Mesothelial cell of epicardium (in vitro differentiated cells): ENCODE measurements at regions not wholly inside any gene's neighbourhood (a gene's known extent, or its start where the extent isn't known, plus 50 kb on each side); places are given as distances from the start of the nearest gene placed in this dataset.

ENCODE experiments used
- DNase-seq, 2 experiments: peaks; one replicate each; pipeline ENCODE4 v3.0.0; 2021; ENCODE audit warnings: low spot score in 2 of 2; ENCODE audit not compliant: unreplicated experiment in 2 of 2
- H3K27ac Mint-ChIP-seq: 2 replicates; pipeline ENCODE4 v1.8.0; 2021; ENCODE audit warnings: mixed read lengths
- H3K27me3 Mint-ChIP-seq: 2 replicates; pipeline ENCODE4 v1.8.0; 2021; ENCODE audit warnings: low read depth, mixed read lengths
- H3K36me3 Mint-ChIP-seq: 2 replicates; pipeline ENCODE4 v1.8.0; 2021; ENCODE audit warnings: mixed read lengths
- H3K4me1 Mint-ChIP-seq: 2 replicates; pipeline ENCODE4 v1.8.0; 2021; ENCODE audit warnings: mixed read lengths
- H3K4me3 Mint-ChIP-seq: 2 replicates; pipeline ENCODE4 v1.8.0; 2021; ENCODE audit warnings: mild to moderate bottlenecking, moderate library complexity, mixed read lengths
- H3K9me3 Mint-ChIP-seq: 2 replicates; pipeline ENCODE4 v1.8.0; 2021; ENCODE audit warnings: mixed read lengths
- TF ChIP-seq, protein P1 (sequence below): fragments of 200-600 bp; sonication (generic); IDR thresholded peaks from one replicate; pipeline ENCODE4 v1.5.0; 2021; ENCODE audit warnings: antibody characterized with exemption; ENCODE audit not compliant: unreplicated experiment

DNA sequence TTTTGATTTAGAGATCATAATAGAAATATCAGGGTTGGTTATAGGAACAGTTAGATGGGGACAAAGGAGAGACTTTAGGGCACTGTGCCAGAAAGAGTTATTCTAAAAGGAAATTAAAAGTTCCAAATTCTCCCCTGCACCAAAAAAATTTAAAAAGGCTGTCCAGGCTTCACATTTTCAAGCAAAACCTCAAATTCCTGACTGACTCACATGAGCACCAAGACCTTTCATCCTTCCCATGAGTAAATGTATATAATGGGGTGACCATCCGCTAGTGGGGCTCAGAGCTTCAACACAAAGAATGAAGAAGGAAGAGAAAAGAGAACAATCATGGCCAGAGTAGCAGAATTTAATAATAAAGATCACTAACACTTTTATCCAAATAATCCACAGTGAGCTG lies 131.6 kb upstream of the MROH9 start:
- H3K4me1 Mint-ChIP-seq: peaks cover 32% of the 10 kb centered on the region
- DNase-seq: no peak
- H3K4me3 Mint-ChIP-seq: no peak overlapping the region
- no peak overlapping the region for H3K27ac Mint-ChIP-seq
- no peaks in the 10 kb centered on the region for H3K36me3 Mint-ChIP-seq
- no peaks in the 10 kb centered on the region for H3K9me3 Mint-ChIP-seq
- TF ChIP-seq, protein P1, sequence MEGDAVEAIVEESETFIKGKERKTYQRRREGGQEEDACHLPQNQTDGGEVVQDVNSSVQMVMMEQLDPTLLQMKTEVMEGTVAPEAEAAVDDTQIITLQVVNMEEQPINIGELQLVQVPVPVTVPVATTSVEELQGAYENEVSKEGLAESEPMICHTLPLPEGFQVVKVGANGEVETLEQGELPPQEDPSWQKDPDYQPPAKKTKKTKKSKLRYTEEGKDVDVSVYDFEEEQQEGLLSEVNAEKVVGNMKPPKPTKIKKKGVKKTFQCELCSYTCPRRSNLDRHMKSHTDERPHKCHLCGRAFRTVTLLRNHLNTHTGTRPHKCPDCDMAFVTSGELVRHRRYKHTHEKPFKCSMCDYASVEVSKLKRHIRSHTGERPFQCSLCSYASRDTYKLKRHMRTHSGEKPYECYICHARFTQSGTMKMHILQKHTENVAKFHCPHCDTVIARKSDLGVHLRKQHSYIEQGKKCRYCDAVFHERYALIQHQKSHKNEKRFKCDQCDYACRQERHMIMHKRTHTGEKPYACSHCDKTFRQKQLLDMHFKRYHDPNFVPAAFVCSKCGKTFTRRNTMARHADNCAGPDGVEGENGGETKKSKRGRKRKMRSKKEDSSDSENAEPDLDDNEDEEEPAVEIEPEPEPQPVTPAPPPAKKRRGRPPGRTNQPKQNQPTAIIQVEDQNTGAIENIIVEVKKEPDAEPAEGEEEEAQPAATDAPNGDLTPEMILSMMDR: no peak
- H3K27me3 Mint-ChIP-seq: peaks cover 7% of the 10 kb centered on the region

- Mint-ChIP-seq H3K27ac (no peak overlapping the region), H3K27me3 (peaks cover 7% of the 10 kb centered on the region), H3K9me3 (no peaks in the 10 kb centered on the region), H3K4me1 (peaks cover 33% of the 10 kb centered on the region), H3K36me3 (no peaks in the 10 kb centered on the region), H3K4me3 (no peak overlapping the region)
- DNase-seq: no peak
- TF ChIP-seq, protein P1: no peak
Observed at GRCh38 chr1:170804419-170804818, 130.9 kb upstream of the MROH9 start.

- Mint-ChIP-seq H3K27me3 (peaks cover 7% of the 10 kb centered on the region), H3K4me3 (no peak overlapping the region), H3K9me3 (no peaks in the 10 kb centered on the region), H3K4me1 (peaks cover 33% of the 10 kb centered on the region), H3K36me3 (no peaks in the 10 kb centered on the region), H3K27ac (no peak overlapping the region)
- TF ChIP-seq, protein P1: no peak
- DNase-seq: no peak
Observed at GRCh38 chr1:170804879-170805278, 130.5 kb upstream of the MROH9 start.

DNA sequence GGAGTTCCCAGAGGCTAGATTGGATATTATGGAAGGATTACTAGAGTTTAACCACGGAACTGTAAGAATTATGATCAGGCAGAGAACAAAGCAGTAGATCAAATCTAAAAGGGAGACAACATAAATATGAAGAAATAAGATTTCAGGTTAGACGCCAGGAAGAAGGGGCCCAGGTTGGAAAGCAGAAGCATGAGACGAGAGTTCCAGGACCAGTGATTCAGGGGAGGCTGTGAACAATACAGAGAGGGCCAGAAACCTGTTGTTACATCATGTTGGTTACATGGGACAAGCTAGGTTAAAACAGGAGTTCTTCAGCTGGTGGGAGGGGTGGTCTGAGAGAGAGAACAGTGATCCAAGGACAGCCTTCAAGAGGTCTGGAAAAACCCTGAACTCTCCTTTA lies 128.4 kb upstream of the MROH9 start:
- DNase-seq: no peak
- Mint-ChIP-seq H3K36me3 (no peaks in the 10 kb centered on the region), H3K27me3 (peaks cover 8% of the 10 kb centered on the region), H3K4me3 (no peak overlapping the region), H3K4me1 (peaks cover 33% of the 10 kb centered on the region), H3K27ac (peak overlapping the region; percentile 1), H3K9me3 (peaks cover 2% of the 10 kb centered on the region)
- TF ChIP-seq, protein P1: no peak

DNA sequence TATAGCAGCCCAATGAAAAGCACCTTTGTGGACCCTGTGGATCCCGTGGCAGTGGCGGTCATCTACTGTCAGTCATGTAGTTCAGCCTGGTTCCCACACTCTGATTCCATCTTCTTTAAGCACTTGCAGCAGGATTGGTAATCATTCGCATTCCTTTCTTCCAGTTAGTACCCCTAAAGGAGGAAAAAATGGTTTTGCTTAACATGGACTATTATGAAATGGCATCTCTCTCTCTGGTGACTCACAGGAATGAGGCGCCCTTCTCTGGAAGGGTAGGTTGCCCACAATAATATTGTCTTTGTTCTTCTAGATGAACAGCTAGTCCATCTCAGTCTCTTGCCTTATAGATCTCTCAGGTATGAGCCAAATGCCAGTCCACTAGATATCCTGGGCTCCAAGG lies 127.9 kb upstream of the MROH9 start:
- TF ChIP-seq, protein P1: no peak
- no peaks in the 10 kb centered on the region for H3K36me3 Mint-ChIP-seq
- H3K27me3 Mint-ChIP-seq: peaks cover 5% of the 10 kb centered on the region
- H3K4me3 Mint-ChIP-seq: no peak overlapping the region
- H3K4me1 Mint-ChIP-seq: peaks cover 33% of the 10 kb centered on the region
- H3K9me3 Mint-ChIP-seq: peaks cover 7% of the 10 kb centered on the region
- DNase-seq: no peak
- H3K27ac Mint-ChIP-seq: no peak overlapping the region
